WTC11 (cell line): ENCODE measurements at regions not wholly inside any gene's neighbourhood (a gene's known extent, or its start where the extent isn't known, plus 50 kb on each side); places are given as distances from the start of the nearest gene placed in this dataset.

Experiments
- ATAC-seq: fragments of 200-7000 bp; cut with Tn5 transposase; 2 replicates; pipeline ENCODE4 v1.10.0; 2021; ENCODE audit warnings: mild to moderate bottlenecking, moderate library complexity
- CTCF ChIA-PET: fragments of 300-600 bp; sonication (Branson Sonifier 250); formaldehyde crosslinking; loops from one replicate; lab custom pipeline; 2021; ENCODE audit warnings: antibody characterized with exemption; lab: Charles Lee
- POLR2A ChIA-PET: fragments of 350-600 bp; sonication (Branson Sonifier 250); formaldehyde crosslinking; loops from one replicate; lab custom pipeline; 2021; ENCODE audit warnings: antibody characterized with exemption; lab: Charles Lee
- DNase-seq: peaks from one replicate; pipeline ENCODE4 v3.0.0; 2021; ENCODE audit warnings: low spot score
- H3K27ac Mint-ChIP-seq: 2 replicates; pipeline ENCODE4 v1.8.0; 2021; ENCODE audit warnings: mixed read lengths
- H3K27me3 Mint-ChIP-seq: 2 replicates; pipeline ENCODE4 v1.8.0; 2021; ENCODE audit warnings: low read depth, mild to moderate bottlenecking, moderate library complexity, mixed read lengths
- H3K36me3 Mint-ChIP-seq: 2 replicates; pipeline ENCODE4 v1.8.0; 2021; ENCODE audit warnings: mixed read lengths
- H3K4me1 Mint-ChIP-seq: 2 replicates; pipeline ENCODE4 v1.8.0; 2022; ENCODE audit warnings: mixed read lengths
- H3K4me3 Mint-ChIP-seq: 2 replicates; pipeline ENCODE4 v1.8.0; 2021; ENCODE audit warnings: mild to moderate bottlenecking, moderate library complexity, mixed read lengths
- H3K9me3 Mint-ChIP-seq: 2 replicates; pipeline ENCODE4 v1.8.0; 2021; ENCODE audit warnings: mixed read lengths
- ARID4B ChIP-seq: sonication (generic); formaldehyde crosslinking; IDR thresholded peaks from 2 replicates; pipeline ENCODE4 v1.8.0; 2023; ENCODE audit warnings: missing genetic modification reagents, mild to moderate bottlenecking, borderline replicate concordance
- ATF3 ChIP-seq: sonication (generic); formaldehyde crosslinking; conservative IDR thresholded peaks from 2 replicates; pipeline ENCODE4 v1.8.1; 2022; ENCODE audit warnings: mild to moderate bottlenecking, missing genetic modification reagents
- CBFB ChIP-seq: sonication (generic); formaldehyde crosslinking; IDR thresholded peaks from 2 replicates; pipeline ENCODE4 v1.8.1; 2022; ENCODE audit warnings: mild to moderate bottlenecking, low read depth, missing genetic modification reagents
- CTCF ChIP-seq: fragments of 200-600 bp; IDR thresholded peaks from 2 replicates; pipeline ENCODE4 v1.8.0; 2022; ENCODE audit warnings: antibody characterized with exemption
- E2F4 ChIP-seq: sonication (generic); formaldehyde crosslinking; IDR thresholded peaks from 2 replicates; pipeline ENCODE4 v1.8.1; 2022; ENCODE audit warnings: low read depth, mild to moderate bottlenecking, moderate library complexity, missing genetic modification reagents, borderline replicate concordance
- ETV6 ChIP-seq: sonication (generic); formaldehyde crosslinking; IDR thresholded peaks from 2 replicates; pipeline ENCODE4 v1.8.1; 2022; ENCODE audit warnings: mild to moderate bottlenecking, missing genetic modification reagents
- FOXK1 ChIP-seq: sonication (generic); formaldehyde crosslinking; IDR thresholded peaks from 2 replicates; pipeline ENCODE4 v1.8.0; 2022; ENCODE audit warnings: mild to moderate bottlenecking, moderate library complexity, missing genetic modification reagents
- HMGXB4 ChIP-seq: sonication (generic); formaldehyde crosslinking; IDR thresholded peaks from 2 replicates; pipeline ENCODE4 v1.8.1; 2023; ENCODE audit warnings: mild to moderate bottlenecking, moderate library complexity, missing genetic modification reagents
- PRDM15 ChIP-seq: sonication (generic); formaldehyde crosslinking; IDR thresholded peaks from 2 replicates; pipeline ENCODE4 v1.8.0; 2022; ENCODE audit warnings: missing genetic modification reagents
- SMAD3 ChIP-seq: sonication (generic); formaldehyde crosslinking; IDR thresholded peaks from 2 replicates; pipeline ENCODE4 v1.8.0; 2022; ENCODE audit warnings: missing genetic modification reagents, mild to moderate bottlenecking, borderline replicate concordance
- ZNF138 ChIP-seq: sonication (generic); formaldehyde crosslinking; conservative IDR thresholded peaks from 2 replicates; pipeline ENCODE4 v1.8.1; 2022; ENCODE audit warnings: mild to moderate bottlenecking, moderate library complexity, missing genetic modification reagents
- ZNF232 ChIP-seq: sonication (generic); formaldehyde crosslinking; IDR thresholded peaks from 2 replicates; pipeline ENCODE4 v1.8.0; 2022; ENCODE audit warnings: mild to moderate bottlenecking, missing genetic modification reagents
- ZNF263 ChIP-seq: sonication (generic); formaldehyde crosslinking; IDR thresholded peaks from 2 replicates; pipeline ENCODE4 v1.8.1; 2022; ENCODE audit warnings: low read depth, mild to moderate bottlenecking, moderate library complexity, missing genetic modification reagents
- ZNF317 ChIP-seq: sonication (generic); formaldehyde crosslinking; IDR thresholded peaks from 2 replicates; pipeline ENCODE4 v1.8.1; 2023; ENCODE audit warnings: low read depth, mild to moderate bottlenecking, moderate library complexity, missing genetic modification reagents, borderline replicate concordance

- no peak for TF ChIP-seq PRDM15 (CRISPR knock-in tag)
These were observed 120.1 kb upstream of the CCL21 start (continued) for GRCh38 chr9:34830068-34830467.

GRCh38 chr9:34826999-34827538, 117.1 kb upstream of the CCL21 start:
- no peaks in the 10 kb centered on the region for H3K9me3 Mint-ChIP-seq
- H3K36me3 Mint-ChIP-seq: no peaks in the 10 kb centered on the region
- DNase-seq: no peak
- POLR2A ChIA-PET: no interaction called here
- peaks cover 11% of the 10 kb centered on the region for H3K27me3 Mint-ChIP-seq
- H3K4me1 Mint-ChIP-seq: no peaks in the 10 kb centered on the region
- TF ChIP-seq ZNF317: no peak
- no peak for TF ChIP-seq ZNF232 (CRISPR knock-in tag)
- no peak for TF ChIP-seq ATF3 (CRISPR knock-in tag)
- TF ChIP-seq ZNF138: no peak
- TF ChIP-seq SMAD3 (CRISPR knock-in tag): no peak
- no peak for TF ChIP-seq ZNF263 (CRISPR knock-in tag)
- no peak for TF ChIP-seq ARID4B (CRISPR knock-in tag)
- no peak for TF ChIP-seq CTCF
- TF ChIP-seq CBFB (CRISPR knock-in tag): no peak
- TF ChIP-seq ETV6 (CRISPR knock-in tag): no peak
- TF ChIP-seq FOXK1: no peak
- no peak for TF ChIP-seq HMGXB4
- no peak for TF ChIP-seq E2F4 (CRISPR knock-in tag)
- H3K4me3 Mint-ChIP-seq: no peak overlapping the region
- CTCF ChIA-PET: no interaction called here
- ATAC-seq: no peak
- H3K27ac Mint-ChIP-seq: no peak overlapping the region
